Astrocyte of the cerebellum (primary cell): ENCODE measurements at regions not wholly inside any gene's neighbourhood (a gene's known extent, or its start where the extent isn't known, plus 50 kb on each side); places are given as distances from the start of the nearest gene placed in this dataset.

ENCODE experiments used
- DNase-seq: peaks from one replicate; pipeline ENCODE4 v3.0.0-alpha.2; 2011; ENCODE audit warnings: low read depth
- H3K4me3 ChIP-seq: 2 replicates; pipeline ENCODE4 v1.5.1; 2011; ENCODE audit warnings: mild to moderate bottlenecking, low read depth, low read length, moderate library complexity
- CTCF ChIP-seq: IDR thresholded peaks from 2 replicates; pipeline ENCODE4 v1.5.1; 2012; ENCODE audit warnings: low read length, low read depth, moderate library complexity, mild to moderate bottlenecking; ENCODE audit errors: missing control alignments
- in situ Hi-C: cut with HindIII; loops from 2 replicates; pipeline ENCODE4 v1.10.0; 2017; ENCODE audit warnings: low sequenced_read_pairs

GRCh38 chr2:122939796-122940195 is 1085.3 kb upstream of the CNTNAP5 start:
- DNase-seq, result no peak
- TF ChIP-seq CTCF, result no peak
- in situ Hi-C loops, result no loop called here
- H3K4me3 ChIP-seq, result no peak overlapping the region

GRCh38 chr2:122949523-122949922 is 1075.6 kb upstream of the CNTNAP5 start:
- TF ChIP-seq CTCF, result no peak
- in situ Hi-C loops, result no loop called here
- no peak overlapping the region for H3K4me3 ChIP-seq
- DNase-seq, result no peak

GRCh38 chr2:122955776-122956175 is 1069.3 kb upstream of the CNTNAP5 start:
- DNase-seq, result no peak
- in situ Hi-C loops, result no loop called here
- H3K4me3 ChIP-seq, result no peak overlapping the region
- no peak for TF ChIP-seq CTCF

GRCh38 chr2:122960759-122961641 is 1064.1 kb upstream of the CNTNAP5 start:
- TF ChIP-seq CTCF, result no peak
- no peak overlapping the region for H3K4me3 ChIP-seq
- DNase-seq, result peak; percentile 49
- in situ Hi-C loops, result no loop called here

DNA sequence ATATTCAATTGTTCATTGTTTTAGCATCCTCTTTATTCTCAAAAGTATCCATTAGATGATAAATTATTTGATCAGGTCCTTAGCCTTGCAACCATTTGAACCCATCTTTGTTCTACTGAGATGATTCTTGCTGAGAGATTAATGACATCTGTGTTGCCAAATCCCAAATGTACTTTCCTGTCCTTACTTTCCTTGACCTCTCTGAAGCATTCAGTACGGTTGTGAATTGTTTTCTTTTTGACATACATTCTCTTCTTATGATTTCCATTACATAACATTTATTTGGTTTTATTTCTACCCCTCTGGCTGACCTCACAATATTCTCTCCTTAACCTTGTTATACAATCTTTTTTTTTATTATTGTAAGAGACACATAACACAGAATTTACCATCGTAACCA is 1058.6 kb upstream of the CNTNAP5 start:
- H3K4me3 ChIP-seq, result no peak overlapping the region
- no peak for DNase-seq
- in situ Hi-C loops, result no loop called here
- no peak for TF ChIP-seq CTCF

DNA sequence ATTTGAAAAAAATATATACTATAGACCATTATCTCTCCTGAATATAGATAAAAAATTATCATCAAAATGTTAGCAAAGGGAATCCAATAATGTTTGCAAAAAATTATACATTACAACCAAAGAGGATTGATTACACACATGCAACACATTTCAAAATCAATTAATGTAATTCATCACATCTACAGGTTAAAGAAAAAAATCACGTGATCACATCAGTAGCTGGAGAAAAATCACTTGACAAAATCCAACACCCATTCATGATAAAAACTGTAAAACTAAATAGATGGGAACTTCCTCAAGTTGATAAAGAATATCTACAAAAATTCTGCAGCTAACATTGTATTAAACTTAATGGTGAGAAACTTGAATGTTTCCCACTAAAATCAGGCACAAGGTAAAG is 1047.5 kb upstream of the CNTNAP5 start:
- DNase-seq, result no peak
- TF ChIP-seq CTCF, result no peak
- in situ Hi-C loops, result no loop called here
- no peak overlapping the region for H3K4me3 ChIP-seq
